Testis (tissue), 2 donors: ENCODE measurements at regions not wholly inside any gene's neighbourhood (a gene's known extent, or its start where the extent isn't known, plus 50 kb on each side); places are given as distances from the start of the nearest gene placed in this dataset.

ENCODE experiments used
- CTCF ChIP-seq, 3 experiments: fragments of 450-650 bp in 2 of 3; fragments of 200-600 bp in 1 of 3; sonication (generic) in 1 of 3; IDR thresholded peaks; one replicate each; pipeline ENCODE4 v1.5.1; 2016 to 2019; ENCODE audit warnings: antibody characterized with exemption in 3 of 3, mild to moderate bottlenecking in 2 of 3, moderate library complexity in 1 of 3
- POLR2A ChIP-seq: fragments of 450-650 bp; IDR thresholded peaks from one replicate; pipeline ENCODE4 v1.6.1; 2017; ENCODE audit warnings: antibody characterized with exemption, mild to moderate bottlenecking, moderate library complexity

- TF ChIP-seq POLR2A: no peak
- no peak for TF ChIP-seq CTCF (IDR thresholded peaks at IDR 0.05)
Observed at GRCh38 chr1:64358692-64359091, 111.2 kb upstream of the CACHD1 start.
